ENCODE measurements at regions not wholly inside any gene's neighbourhood (a gene's known extent, or its start where the extent isn't known, plus 50 kb on each side); places are given as distances from the start of the nearest gene placed in this dataset.
A peak's percentile ranks its signal among the peaks of the same experiment; 100 is the strongest.

- DNase-seq (ENCODE audit: low read depth in 1 of 2, low spot score in 1 of 2) (no peak), FAIRE-seq (no peak), ATAC-seq (no peak)
- Histone ChIP-seq H3K4me1 (no peaks in the 10 kb centered on the region), H3K27ac (no peak overlapping the region), H3K9me3 (no peaks in the 10 kb centered on the region), H3K4me3 (no peak overlapping the region), H3K4me2 (no peak overlapping the region)
- ChIA-PET POLR2A (no interaction called here), CTCF (interaction anchor here (0.6 kb wide), 1 partner anchor 150 kb away, joined by 3 read pairs; no protein-coding TSS in a partner anchor)
- 63% methylated on average over 3 of the region's 3 CpGs for WGBS (ENCODE audit: missing lambda C conversion rate)
- TF ChIP-seq NFE2L2 (conservative IDR thresholded peaks at IDR 0.05; ENCODE audit: low read length) (no peak), MAFK (IDR thresholded peaks at IDR 0.05; ENCODE audit: partially characterized antibody) (no peak), REST (IDR thresholded peaks at IDR 0.05) (no peak), PBX3 (IDR thresholded peaks at IDR 0.05) (no peak), MAX (IDR thresholded peaks at IDR 0.05) (no peak), RCOR1 (IDR thresholded peaks at IDR 0.05; ENCODE audit: low read depth, low read length) (no peak), CHD2 (IDR thresholded peaks at IDR 0.05; ENCODE audit: low read length, partially characterized antibody) (no peak), USF2 (IDR thresholded peaks at IDR 0.05) (no peak), ELK1 (IDR thresholded peaks at IDR 0.05; ENCODE audit: low read depth, low read length) (no peak), TFCP2L1 (CRISPR knock-in tag; IDR thresholded peaks at IDR 0.05) (no peak), CEBPB (IDR thresholded peaks at IDR 0.05) (no peak), ZSCAN20 (CRISPR knock-in tag; IDR thresholded peaks at IDR 0.05) (no peak), HMGXB4 (CRISPR knock-in tag; IDR thresholded peaks at IDR 0.05; ENCODE audit: borderline replicate concordance) (no peak)
These were observed 277.6 kb upstream of the CFAP20DC start for GRCh38 chr3:59327376-59327808.

GRCh38 chr3:59326246-59327024 lies 276.6 kb upstream of the CFAP20DC start:
- Histone ChIP-seq H3K27ac (no peak overlapping the region), H3K4me2 (no peak overlapping the region), H3K9me3 (no peaks in the 10 kb centered on the region), H3K4me1 (no peaks in the 10 kb centered on the region), H3K4me3 (no peak overlapping the region)
- TF ChIP-seq RNF2 (IDR thresholded peaks at IDR 0.05; ENCODE audit: borderline replicate concordance, low read depth) (no peak), TP53 (CRISPR knock-in tag; IDR thresholded peaks at IDR 0.05) (no peak), ELK1 (IDR thresholded peaks at IDR 0.05; ENCODE audit: low read depth, low read length) (no peak), MAFK (IDR thresholded peaks at IDR 0.05; ENCODE audit: partially characterized antibody) (no peak), EP300 (IDR thresholded peaks at IDR 0.05) (no peak), JUN (IDR thresholded peaks at IDR 0.05) (no peak), EHMT2 (IDR thresholded peaks at IDR 0.05; ENCODE audit: low read depth) (no peak)
- peak in 1 of 2 experiments; percentile 9 for DNase-seq (ENCODE audit: low read depth in 1 of 2, low spot score in 1 of 2)
- no peak for FAIRE-seq
- ATAC-seq = no peak
- POLR2A ChIA-PET = no interaction called here
- CTCF ChIA-PET = no interaction called here
- WGBS (ENCODE audit: missing lambda C conversion rate) = 52% methylated on average over 6 of the region's 6 CpGs
